Activated naive CD4-positive, alpha-beta T cell (primary cell): ENCODE measurements at regions not wholly inside any gene's neighbourhood (a gene's known extent, or its start where the extent isn't known, plus 50 kb on each side); places are given as distances from the start of the nearest gene placed in this dataset.

ENCODE experiments used
- DNase-seq, 4 experiments: peaks; one replicate each; lab custom pipeline; 2025; lab: John Stamatoyannopoulos, UW

DNA sequence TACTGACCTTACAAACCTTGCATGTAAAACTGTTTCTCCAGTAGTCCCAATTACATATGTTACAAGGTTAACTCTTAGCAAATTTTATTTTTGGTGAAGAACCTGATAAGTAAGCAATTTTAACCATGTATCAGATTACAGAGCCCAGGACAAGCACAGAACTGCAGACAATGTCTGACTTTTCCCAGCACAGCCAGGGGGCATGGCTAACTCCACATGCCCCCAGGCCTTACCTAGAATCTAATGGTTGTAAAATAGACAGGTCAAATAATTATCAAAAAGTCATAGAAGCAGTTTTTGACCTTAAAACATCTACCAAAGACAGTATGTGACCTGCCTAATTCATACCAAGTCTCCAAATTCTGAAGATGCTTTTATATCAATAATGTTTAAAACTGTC, 364.1 kb downstream of the FOXO1 start:
- DNase-seq = no peak

DNA sequence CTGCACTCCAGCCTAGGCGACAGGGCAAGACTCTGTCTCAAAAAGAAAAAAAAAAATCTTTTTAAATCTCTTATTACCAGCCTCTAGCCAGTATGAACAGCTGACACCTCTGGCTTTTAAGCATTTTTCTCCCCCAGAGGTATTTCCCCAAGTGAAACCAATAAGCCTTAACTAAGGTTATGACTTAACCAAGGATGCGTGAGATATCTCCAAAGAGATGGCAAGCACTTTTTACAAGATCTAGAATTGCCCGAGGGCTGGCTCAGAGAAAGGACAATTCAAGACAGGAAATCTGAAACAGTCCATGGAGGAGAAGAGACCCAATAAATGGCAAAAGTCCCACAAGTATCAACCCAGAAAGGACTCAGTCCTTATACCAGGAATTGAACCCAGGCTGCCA, 362.1 kb downstream of the FOXO1 start:
- no peak for DNase-seq

DNA sequence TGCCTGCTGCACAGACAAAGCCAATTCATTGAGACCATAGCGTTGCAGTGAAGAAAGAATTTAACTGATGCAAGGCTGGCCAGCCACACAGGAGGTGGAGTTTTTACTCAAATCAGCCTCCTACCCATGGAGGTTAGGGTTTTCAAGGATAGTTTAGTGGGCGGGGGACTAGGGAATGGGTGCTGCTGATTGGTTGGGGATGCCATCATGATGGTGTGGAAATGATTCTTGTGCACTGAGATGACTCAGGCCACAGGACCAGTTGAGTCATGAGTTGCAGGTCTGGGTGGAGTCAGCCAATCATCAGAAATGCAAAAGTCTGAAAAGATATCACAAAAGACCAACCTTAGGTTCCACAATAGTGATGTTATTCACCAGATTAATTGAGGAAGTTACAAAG, 359.6 kb downstream of the FOXO1 start:
- DNase-seq = no peak

DNA sequence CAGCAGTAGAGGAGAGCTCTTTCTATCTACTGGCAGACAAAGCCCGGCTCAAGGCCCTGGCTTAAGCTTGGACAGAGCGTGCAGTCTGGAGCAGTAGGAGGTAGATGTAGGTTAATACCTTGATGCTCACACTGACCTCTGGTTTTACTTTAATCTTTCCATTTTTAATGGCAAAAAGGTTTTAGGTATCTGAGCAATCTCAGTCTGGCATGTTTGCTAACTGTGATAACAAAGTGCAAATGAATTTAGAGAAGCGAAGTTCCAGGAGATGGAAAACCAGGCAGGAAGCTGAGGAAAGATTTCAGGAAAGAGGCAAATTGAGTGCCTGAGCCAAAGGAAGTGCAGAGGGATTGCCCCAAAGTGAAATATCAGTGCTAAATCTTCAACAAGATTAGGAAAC, 356.6 kb downstream of the FOXO1 start:
- no peak for DNase-seq

DNA sequence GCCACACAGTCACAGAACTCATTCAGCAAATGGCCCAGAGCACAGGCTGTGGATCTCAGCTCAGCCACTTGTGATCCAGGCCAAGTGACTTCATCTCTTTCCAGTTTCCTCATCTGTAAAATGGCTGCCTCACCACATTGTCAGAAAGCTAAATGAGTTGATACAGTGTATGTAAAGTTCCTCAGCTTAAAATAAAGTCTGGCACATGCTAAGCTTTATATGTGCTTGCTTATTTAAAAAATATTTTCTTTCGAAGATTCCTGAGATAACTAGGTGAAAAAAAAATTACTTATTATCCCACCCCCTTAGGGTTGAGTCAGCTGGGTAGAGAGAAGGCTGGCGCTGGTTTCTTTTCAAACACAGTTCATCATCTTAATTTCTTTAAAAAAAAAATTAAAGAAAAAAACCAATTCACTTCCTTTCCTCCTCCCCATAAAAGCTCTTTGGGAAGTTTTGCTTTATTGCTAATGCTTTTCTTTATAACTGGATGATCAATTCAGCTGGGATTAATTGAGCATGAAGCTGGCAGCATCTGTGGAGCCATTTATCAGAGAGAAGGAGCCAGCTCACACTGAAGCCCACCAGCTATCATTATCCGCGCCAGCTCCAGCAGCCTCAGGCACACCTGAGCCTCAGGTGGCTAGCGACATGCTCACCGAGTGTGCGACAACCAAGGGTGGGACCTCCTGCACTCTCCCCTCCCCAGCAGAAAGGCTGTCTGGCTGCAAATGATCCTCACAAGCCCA, 354.9 kb downstream of the FOXO1 start:
- DNase-seq = no peak

DNA sequence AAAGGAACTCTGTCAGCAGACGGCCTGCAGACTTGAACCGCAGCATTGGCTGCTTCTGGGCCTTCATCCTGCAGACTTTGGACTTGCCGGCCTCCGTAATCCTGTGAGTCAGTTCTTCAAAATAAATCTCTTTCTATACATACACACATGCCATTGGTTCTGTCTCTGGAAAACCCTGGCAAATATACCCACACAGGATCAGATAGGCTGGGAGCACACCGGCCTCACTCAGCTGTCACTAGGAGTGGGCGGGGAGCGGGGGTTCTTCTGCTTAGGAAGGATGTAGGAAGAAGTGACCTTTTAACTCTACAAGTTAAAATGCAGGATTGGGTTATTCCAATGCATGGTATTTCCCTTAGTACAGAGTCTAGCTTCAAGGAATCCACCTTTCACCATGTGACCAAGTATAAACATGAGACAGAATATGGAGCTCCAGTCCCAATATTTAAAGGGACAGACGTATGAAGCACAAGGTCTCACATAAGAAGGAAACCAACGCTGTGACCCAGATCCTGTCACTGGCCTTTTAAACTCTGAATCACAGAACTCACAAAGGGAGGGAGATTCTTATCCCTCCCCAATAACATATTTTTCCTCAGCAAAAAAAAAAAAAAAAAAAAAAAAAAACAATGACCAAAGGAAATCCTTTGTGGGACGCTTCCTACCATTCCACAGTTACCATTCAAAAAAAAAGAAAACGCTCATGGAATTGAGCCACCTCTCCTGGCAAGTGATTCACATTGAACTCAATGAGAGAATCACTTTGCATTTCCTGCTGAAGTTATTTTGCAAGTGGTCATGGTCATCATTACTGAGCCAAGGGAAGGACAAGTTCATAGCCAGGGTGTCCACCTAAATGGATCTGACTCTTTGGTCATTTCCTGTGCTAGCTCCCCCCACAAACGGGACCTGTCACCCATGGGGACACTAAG, 352.9 kb downstream of the FOXO1 start:
- DNase-seq = no peak

DNA sequence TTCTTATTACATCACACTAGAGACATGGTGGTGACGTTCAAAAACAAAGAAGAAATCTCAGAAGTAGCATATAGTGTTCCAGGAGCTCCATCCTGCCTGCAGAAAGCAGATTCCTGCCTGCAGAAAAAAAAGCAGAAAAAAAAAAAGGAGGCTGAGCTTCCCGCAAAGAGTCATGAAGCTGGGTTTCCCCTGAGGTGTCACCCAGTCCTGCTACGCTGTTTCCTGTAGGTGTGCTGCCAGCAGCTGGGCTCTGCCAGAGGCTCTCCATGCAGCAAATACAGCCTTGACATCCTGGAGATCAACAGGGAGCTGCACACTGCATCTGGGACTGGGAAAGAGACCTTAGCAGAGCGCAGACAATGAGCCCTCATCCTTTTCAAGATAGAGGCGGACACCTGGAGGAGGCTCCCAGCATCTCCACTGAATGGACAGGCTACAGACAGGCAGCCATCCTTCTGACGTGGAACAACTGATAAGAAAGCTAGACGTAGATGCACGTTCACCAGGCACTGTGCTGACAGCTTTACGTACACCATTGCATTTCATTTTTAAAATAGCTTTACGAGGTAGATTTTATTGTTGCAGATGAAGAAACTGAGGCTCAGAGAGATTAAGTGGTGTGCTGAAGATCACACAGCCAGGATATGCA, 350.9 kb downstream of the FOXO1 start:
- peak in 2 of 4 experiments; percentile 4 to 41 for DNase-seq

DNA sequence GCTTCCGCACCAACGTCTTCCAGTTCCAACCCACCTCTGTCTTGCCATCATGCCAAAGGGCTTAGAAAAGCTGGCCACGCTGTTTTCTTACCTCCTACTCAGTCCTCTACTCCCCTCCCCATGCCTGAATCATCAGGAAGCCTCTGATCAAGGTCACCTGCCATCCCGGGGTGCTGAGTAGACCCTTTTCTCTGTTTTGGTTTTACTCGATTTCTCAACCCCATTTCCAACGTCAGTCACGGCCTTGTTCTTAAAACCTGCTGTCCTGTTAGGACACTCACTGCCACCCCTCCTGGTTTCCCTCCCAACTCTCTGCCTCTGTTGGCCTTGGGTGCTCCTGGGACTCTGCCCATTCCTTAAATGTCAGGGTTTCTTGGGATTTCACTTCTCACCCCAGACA, 350.1 kb downstream of the FOXO1 start:
- DNase-seq = no peak

DNA sequence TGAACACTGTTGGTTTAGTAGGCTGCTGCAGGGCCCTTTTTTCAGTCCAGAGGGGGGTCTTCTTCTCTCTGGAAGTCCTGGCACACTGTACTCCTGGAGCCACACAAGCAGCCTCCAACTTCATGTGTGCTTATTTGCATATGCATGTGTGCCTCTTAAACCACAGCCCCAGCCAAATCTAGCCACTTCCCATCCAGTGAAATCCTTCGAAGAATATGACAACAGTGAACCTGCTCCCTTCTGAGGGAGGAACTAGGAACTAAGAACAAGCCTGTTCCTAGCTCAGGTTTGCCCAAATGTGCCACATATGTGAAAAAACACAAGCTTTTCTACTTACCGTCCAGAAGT, 348.5 kb downstream of the FOXO1 start:
- no peak for DNase-seq

DNA sequence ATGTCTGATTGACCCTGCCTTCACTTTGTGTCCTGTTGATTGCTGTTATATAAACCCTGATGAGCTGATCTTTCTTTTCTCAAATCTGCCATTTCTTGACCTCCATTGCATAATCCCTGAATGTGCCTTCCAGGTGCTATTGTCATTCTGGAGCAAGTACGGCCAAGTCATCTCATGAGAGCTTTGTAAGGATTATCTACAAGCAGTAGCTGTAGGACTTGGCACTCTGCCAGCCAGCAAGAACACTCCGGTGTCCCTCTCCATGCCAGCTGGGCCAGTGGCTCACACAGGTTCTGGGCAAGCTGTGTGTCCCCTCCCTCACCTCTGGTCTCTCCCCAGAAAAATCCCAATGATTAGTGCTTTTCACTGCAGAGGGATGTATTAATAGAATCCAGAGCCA, 348.1 kb downstream of the FOXO1 start:
- DNase-seq = no peak

DNA sequence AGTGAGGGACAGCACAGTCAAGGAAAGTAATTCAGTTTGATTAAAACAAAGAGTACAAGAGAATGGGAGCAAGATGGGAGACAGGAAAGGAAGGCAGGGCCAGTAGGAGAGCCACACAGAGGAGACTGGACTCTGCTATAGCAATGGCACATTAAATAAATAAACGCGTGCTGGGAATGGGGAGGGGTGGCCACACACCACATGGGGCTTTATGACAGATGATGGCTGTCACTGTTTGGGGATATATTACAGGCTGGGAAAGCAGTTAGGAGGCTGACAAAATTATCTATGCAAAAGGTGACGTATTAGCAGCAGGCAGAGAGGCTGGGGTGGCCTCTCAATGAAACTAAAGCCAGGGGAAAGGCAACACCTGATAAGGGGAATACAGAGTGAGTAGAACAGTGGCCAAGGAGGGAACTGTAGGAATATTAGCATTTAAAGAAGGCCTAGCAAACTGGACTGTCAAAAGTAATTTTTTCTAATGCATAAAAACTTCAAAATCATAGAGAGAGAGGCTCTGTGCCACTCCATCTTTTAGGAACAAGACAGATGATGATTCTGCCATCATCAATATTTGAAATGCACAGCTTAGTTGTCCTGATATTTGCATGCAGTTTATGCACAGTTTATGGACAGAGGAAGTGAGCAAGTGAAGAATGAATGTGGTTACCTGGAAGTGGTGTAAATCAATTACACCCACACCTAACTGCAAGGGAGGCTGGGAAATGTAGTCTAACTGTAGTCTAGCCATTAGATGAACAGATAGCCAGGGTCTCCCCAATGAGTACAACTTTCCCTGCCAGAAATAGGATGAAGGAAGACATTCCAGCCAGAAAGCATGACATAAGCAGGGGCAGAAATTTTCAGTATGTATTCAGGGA, 346.5 kb downstream of the FOXO1 start:
- no peak for DNase-seq

DNA sequence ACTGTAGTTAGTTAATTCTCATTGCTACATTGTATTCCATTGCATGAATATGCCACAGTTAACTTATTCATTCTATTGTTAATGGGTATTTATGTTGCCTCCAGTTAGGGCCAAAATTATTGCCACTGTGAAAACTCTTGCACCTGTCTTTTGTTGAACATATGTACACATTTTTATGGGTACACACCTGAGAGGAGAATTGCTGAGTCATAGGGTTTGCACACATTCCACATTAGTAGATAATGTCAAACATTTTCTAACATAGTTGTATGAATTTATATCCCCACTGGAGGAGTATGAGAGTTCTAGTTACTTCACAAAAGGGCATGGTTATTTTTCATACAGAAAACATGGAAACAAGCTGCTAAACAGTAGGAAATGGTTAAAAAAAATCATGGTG, 338.4 kb downstream of the FOXO1 start:
- DNase-seq = no peak

DNA sequence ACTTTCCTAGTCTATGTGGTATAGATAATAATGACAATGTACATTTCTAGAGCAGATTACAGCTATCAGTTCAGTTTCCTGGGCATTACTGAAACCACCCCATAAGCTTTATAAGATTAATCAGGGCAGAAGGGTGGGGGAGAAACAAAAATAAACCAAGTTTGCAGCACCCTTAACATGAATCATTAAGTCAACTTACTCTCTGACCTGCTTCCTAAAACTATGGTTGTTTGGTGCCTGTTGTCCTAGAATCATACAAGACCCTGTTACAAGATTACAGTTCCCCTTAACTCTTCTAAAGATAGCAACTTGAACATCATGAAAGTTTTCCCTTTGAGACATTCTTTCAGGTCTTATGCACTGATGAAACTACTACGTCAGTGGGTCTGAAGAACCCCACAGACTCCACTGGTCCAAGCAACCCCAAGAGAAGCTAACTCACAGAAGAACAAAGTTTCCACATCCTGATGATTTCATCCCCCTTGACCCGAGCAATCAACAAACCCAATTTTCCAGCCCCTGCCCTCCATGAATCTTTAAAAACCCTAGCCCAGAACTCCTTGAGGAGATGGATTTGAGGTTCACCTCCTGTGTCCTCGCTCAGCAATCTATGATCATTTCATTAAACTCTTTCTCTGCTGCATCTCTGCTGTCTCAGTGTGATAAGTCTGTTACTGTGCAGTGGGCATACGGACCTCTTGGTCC, 336.5 kb downstream of the FOXO1 start:
- no peak for DNase-seq

DNA sequence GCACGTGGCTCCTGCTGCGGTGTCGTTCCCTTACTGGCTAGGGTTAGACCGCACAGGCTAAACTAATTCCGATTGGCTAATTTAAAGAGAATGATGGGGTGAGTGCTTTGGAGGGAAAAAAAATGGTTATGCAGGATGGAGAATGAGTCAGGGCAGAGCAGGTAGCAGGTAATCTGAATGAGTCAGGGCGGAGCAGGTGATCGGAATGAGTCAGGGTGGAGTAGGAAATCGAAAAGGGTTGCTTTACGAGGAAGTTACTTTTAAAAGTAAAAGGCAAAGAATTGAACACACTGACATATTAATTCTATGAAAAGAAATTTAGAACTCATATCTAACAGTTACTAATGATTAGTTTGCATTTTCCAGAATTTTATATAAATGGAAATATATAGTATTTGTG, 335.5 kb downstream of the FOXO1 start:
- no peak for DNase-seq

DNA sequence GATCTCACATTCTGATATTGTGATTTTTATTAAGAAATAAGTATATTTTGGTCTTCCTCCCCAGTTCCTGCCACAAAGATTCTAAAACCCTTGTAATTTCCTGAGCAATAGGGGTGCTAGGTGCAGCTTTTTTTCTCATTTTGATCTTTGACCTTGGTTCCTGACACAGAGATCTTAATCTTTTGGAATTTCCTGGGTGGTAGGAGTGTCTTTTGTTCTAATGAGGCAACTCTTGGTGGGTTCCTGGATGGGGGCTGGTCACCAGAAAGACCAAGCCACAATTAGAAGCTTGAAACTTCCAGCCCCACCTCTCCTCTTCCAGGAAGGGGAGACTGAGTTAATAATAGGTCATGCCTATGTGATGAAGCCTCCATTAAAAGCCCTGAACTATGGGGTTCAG, 334.6 kb downstream of the FOXO1 start:
- no peak for DNase-seq

DNA sequence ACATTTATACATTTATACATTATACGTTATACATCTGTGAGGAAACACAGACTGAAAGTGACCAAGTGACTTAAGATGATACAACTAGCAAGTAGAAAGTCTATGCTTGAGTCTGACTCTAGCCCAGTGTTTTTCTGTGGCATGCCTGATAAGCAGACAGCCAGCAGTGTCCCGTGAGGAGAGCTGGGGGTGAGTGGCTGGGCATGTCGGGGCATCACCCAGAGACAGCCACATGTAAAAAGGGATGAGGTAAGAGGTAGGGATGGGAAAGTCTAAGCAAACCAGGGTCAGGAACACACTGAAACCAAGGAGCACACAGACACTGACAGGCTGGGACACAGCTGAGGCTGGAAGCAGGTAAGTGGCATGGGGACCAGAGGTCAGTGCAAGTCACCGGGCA, 333.2 kb downstream of the FOXO1 start:
- DNase-seq = no peak

DNA sequence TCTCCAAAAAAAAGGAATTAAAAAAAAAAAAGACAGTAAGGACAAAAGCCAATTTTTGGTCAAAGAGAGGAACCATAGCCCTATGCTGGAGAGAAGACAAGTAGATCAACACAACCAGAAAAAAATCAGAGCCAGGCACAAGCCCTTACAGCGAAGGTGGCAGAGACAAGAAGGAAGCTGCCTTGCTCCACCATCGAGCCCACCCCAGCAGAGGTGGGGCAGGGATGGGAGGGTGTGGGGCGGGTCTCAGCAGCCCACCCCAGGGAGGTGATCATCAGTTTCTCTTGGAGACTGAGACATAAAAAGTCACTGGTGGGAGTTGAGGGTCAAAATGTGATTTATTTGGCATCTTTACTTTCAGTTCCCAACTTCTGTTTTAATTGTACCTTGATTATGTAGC, 332.4 kb downstream of the FOXO1 start:
- no peak for DNase-seq

DNA sequence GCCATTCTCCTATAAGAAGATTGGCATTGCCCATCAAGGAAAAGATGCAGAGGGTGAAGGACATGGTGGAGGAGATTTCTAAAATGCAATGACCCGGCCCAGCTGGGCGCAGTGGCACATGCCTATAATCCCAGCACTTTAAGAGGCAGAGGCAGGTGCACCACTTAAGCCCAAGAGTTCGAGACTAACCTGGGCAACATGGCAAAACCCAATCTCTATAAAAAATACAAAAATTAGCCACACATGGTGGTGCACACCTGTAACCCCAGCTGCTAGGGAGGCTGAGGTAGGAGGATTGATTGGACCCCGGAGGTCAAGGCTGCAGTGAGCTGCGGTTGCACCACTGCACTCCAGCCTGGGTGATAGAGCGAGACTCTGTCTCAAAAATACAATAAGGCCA, 331.8 kb downstream of the FOXO1 start:
- no peak for DNase-seq

DNA sequence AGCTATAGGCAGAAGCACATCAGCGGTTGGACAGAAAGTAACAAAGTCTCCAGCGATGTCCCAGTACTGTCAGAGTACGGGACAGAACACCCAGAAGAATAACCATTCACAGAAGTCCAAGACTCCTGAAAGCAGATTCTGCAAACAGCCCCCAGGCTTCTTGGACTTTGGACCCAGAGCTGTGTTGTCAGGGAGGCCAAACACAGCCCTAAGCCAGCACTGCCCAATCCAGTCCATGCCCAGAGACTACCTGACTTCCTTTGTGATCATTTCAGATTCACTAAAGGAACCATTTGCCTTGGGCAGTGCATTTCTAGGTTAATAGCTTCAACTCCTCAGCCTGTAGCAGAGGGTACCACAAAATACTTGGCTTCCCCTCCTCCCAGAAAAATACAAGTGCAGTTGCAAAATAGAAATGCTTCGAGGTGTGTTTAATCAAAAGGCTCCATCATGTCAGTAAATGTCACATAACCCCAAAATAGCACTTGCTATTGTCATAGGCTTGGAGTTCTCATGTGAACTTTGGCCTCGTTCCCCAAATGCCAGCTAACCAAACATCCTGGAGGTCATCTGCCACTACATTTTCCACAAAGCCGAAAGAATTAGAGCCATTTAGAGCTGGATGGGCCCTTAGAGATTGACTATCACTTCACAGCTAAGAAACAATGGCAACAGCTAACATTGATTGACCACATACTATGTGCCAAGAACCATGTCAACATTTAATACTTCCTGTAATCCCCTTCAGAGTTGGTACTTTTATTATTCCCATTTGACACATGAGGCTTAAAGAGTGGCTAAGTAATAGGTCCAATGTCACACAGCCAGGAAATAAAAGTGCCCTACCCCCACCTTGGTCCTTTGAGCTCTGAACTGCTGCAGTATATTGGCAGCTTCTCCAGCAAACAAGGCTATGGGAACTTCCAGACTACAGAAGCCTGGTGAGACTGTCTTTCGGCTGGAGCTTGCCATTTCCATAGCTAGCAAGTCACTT, 329.9 kb downstream of the FOXO1 start:
- DNase-seq = no peak

DNA sequence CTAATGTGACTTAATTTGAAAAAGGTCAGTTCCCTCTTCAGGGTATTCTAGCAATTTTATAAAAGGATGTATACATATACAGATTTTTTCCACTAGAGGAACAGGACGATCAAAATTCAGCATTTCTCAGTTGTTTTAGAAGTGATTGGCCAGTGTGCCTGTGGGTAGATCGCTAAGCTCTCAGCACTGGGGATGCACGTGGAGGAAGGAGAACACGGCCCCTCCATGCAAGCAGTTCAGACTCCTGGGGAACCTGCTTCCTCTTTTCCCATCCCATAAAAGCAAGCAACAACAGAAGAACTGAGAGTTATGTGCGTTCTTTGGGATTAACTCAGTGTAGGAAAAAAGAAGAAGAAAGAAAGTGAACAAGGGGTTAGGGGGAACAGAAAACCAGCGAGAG, 328.8 kb downstream of the FOXO1 start:
- no peak for DNase-seq
